ENCODE measurements at regions not wholly inside any gene's neighbourhood (a gene's known extent, or its start where the extent isn't known, plus 50 kb on each side); places are given as distances from the start of the nearest gene placed in this dataset.

- TF ChIP-seq, protein P1, sequence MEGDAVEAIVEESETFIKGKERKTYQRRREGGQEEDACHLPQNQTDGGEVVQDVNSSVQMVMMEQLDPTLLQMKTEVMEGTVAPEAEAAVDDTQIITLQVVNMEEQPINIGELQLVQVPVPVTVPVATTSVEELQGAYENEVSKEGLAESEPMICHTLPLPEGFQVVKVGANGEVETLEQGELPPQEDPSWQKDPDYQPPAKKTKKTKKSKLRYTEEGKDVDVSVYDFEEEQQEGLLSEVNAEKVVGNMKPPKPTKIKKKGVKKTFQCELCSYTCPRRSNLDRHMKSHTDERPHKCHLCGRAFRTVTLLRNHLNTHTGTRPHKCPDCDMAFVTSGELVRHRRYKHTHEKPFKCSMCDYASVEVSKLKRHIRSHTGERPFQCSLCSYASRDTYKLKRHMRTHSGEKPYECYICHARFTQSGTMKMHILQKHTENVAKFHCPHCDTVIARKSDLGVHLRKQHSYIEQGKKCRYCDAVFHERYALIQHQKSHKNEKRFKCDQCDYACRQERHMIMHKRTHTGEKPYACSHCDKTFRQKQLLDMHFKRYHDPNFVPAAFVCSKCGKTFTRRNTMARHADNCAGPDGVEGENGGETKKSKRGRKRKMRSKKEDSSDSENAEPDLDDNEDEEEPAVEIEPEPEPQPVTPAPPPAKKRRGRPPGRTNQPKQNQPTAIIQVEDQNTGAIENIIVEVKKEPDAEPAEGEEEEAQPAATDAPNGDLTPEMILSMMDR (IDR thresholded peaks at IDR 0.05; ENCODE audit: unreplicated experiment): no peak
- intact Hi-C loops (cut with micrococcal nuclease; ENCODE audit: unreplicated experiment): no loop called here
- H3K4me1 Mint-ChIP-seq (ENCODE audit: low read depth, unreplicated experiment): no peaks in the 10 kb centered on the region
- H3K27me3 Mint-ChIP-seq (ENCODE audit: unreplicated experiment): no peaks in the 10 kb centered on the region
- CTCF ChIA-PET: no interaction called here
- no peaks in the 10 kb centered on the region for H3K36me3 Mint-ChIP-seq (ENCODE audit: insufficient read depth, unreplicated experiment)
- H3K4me3 Mint-ChIP-seq (ENCODE audit: low read depth, unreplicated experiment): no peak overlapping the region
- no peak for DNase-seq
- no peaks in the 10 kb centered on the region for H3K9me3 Mint-ChIP-seq (ENCODE audit: low read depth, unreplicated experiment)
- no TSS peak for BruUV-seq (replicated peaks)
- H3K27ac Mint-ChIP-seq (ENCODE audit: unreplicated experiment): no peak overlapping the region
Observed at GRCh38 chr15:96764946-96765345, 434.4 kb downstream of the NR2F2 start.

DNA sequence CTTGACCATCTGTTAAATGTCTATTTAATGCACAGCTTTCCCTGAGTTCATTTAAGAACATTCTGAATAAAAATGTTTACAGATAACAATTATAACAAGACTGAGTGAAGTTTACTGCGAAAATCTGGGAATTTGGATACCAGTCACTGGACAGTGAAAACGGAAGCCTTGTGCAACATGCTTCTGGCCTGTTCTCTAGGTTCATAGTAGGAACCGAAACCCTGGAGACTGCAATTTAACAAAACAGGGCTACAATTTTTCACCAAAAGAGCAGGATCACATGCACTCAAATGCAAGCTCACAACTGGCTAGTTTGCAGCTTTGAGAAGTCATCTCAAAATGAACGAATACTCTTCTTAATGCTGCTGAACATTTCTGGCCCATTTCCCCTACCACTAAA, 435.9 kb downstream of the NR2F2 start:
- intact Hi-C loops (cut with micrococcal nuclease; ENCODE audit: unreplicated experiment): no loop called here
- Mint-ChIP-seq H3K4me1 (ENCODE audit: low read depth, unreplicated experiment) (no peaks in the 10 kb centered on the region), H3K4me3 (ENCODE audit: low read depth, unreplicated experiment) (no peak overlapping the region), H3K27ac (ENCODE audit: unreplicated experiment) (no peak overlapping the region), H3K36me3 (ENCODE audit: insufficient read depth, unreplicated experiment) (no peaks in the 10 kb centered on the region), H3K9me3 (ENCODE audit: low read depth, unreplicated experiment) (peaks cover 3% of the 10 kb centered on the region), H3K27me3 (ENCODE audit: unreplicated experiment) (peaks cover 10% of the 10 kb centered on the region)
- TF ChIP-seq, protein P1 (IDR thresholded peaks at IDR 0.05; ENCODE audit: unreplicated experiment): no peak
- BruUV-seq (replicated peaks): no TSS peak
- CTCF ChIA-PET: no interaction called here
- no peak for DNase-seq

DNA sequence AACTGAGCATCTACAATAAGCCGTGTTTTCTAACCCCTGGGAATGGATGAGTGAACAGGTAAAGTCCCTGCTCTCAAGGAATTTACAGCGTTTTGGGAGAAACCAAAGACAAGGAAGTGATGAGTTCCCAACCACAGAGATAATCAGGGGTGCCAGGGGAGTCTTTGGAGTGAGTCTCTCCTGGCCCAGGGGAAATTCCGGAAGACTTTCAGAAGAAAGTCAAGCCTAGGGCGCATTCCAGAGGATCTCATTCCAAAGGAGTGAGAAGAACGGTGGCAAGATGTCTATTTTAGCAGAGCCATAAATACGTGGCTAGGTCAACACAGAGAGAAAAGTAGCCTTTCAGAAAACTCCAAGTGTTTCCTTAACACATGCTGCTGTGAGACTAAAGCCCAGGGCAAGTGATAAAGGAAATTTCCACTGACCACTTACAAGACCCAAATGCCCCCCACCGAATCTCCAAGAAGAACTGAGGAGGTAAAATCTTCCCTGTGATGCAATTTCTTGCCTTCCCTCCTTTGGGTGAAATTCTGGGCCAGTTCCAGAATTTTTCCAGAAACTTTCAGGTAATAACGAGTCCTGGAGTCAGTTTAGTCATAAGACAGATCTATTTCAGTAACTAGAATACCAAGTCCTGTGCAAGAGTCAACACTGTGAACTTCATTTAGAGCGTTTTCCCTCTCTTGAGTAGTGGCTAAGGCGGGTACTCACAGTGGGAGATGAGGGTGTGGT, 437.4 kb downstream of the NR2F2 start:
- Mint-ChIP-seq H3K27me3 (ENCODE audit: unreplicated experiment) (peaks cover 22% of the 10 kb centered on the region), H3K27ac (ENCODE audit: unreplicated experiment) (no peak overlapping the region), H3K9me3 (ENCODE audit: low read depth, unreplicated experiment) (peaks cover 3% of the 10 kb centered on the region), H3K4me3 (ENCODE audit: low read depth, unreplicated experiment) (no peak overlapping the region), H3K36me3 (ENCODE audit: insufficient read depth, unreplicated experiment) (no peaks in the 10 kb centered on the region), H3K4me1 (ENCODE audit: low read depth, unreplicated experiment) (no peaks in the 10 kb centered on the region)
- TF ChIP-seq, protein P1 (IDR thresholded peaks at IDR 0.05; ENCODE audit: unreplicated experiment): no peak
- BruUV-seq (replicated peaks): no TSS peak
- intact Hi-C loops (cut with micrococcal nuclease; ENCODE audit: unreplicated experiment): no loop called here
- CTCF ChIA-PET: no interaction called here
- DNase-seq: no peak

GRCh38 chr15:96768435-96768789, 437.9 kb downstream of the NR2F2 start:
- no peak overlapping the region for H3K27ac Mint-ChIP-seq (ENCODE audit: unreplicated experiment)

More at GRCh38 chr15:96768435-96768789, 437.9 kb downstream of the NR2F2 start:
- Mint-ChIP-seq H3K36me3 (ENCODE audit: insufficient read depth, unreplicated experiment) (no peaks in the 10 kb centered on the region), H3K4me1 (ENCODE audit: low read depth, unreplicated experiment) (no peaks in the 10 kb centered on the region), H3K4me3 (ENCODE audit: low read depth, unreplicated experiment) (no peak overlapping the region), H3K27me3 (ENCODE audit: unreplicated experiment) (peaks cover 28% of the 10 kb centered on the region), H3K9me3 (ENCODE audit: low read depth, unreplicated experiment) (peaks cover 3% of the 10 kb centered on the region)
- BruUV-seq (replicated peaks): no TSS peak
- intact Hi-C loops (cut with micrococcal nuclease; ENCODE audit: unreplicated experiment): no loop called here
- no peak for DNase-seq
- CTCF ChIA-PET: no interaction called here
- TF ChIP-seq, protein P1 (IDR thresholded peaks at IDR 0.05; ENCODE audit: unreplicated experiment): no peak

Measured in Calu3 (cell line).